ENCODE measurements at regions not wholly inside any gene's neighbourhood (a gene's known extent, or its start where the extent isn't known, plus 50 kb on each side); places are given as distances from the start of the nearest gene placed in this dataset.

DNA sequence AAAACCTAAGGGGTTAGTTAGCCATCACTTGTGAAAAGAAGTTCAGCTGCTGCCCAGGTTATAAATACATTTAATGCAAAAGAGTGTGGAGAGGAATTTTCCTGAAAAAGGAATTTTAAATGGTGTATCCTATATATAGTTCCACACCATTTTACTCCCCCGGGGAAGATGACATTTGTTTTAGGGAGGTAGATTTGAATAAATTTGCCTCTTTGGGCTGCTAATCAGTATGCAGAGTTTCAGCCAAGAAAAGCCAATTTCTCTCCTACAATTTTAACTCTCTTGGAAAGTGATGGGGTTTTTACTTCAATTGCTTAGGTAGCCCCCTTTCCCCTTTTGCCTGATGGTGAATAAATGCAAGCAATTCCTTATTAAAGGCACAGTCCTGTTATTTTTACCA is 161.2 kb downstream of the OTOL1 start:
- Mint-ChIP-seq H3K27ac (no peak overlapping the region), H3K27me3 (ENCODE audit: low read depth) (no peaks in the 10 kb centered on the region), H3K4me1 (peaks cover 0 to 9% of the 10 kb centered on the region in 2 experiments; a peak in 2 of 4 replicates), H3K4me3 (no peak overlapping the region), H3K36me3 (ENCODE audit: insufficient read depth in 1 of 3, low read depth in 3 of 3) (peaks cover 12 to 34% (median 14%) of the 10 kb centered on the region in 3 experiments), H3K9me3 (peaks cover 20 to 22% of the 10 kb centered on the region in 2 experiments)
- no peak overlapping the region for H3T11ph ChIP-seq (ENCODE audit: low read length)
- H3K79me1 ChIP-seq (ENCODE audit: insufficient read depth, low read depth, low read length, poor library complexity, severe bottlenecking) = no peaks in the 10 kb centered on the region
- H3K9ac ChIP-seq (ENCODE audit: extremely low read depth, insufficient read length, low read length) = no peak overlapping the region
- no CpG with 5 or more reads among the region's 1 CpG for WGBS (ENCODE audit: extremely low coverage, insufficient read length, low lambda C conversion rate)
- H2BK5ac ChIP-seq (ENCODE audit: insufficient read length, low read length) = no peak overlapping the region
- H3K4ac ChIP-seq (ENCODE audit: low read depth, low read length) = no peak overlapping the region
- no peak overlapping the region for H3K56ac ChIP-seq (ENCODE audit: insufficient read length, low read depth, low read length)
- no peak overlapping the region for H3K4me2 ChIP-seq (ENCODE audit: insufficient read depth, insufficient read length, low read length)
- no peak overlapping the region for H4K8ac ChIP-seq (replicated peaks; ENCODE audit: insufficient read length, low read depth, low read length)
- H3K27me3 ChIP-seq (ENCODE audit: insufficient read depth, low read length) = no peaks in the 10 kb centered on the region
- H2BK120ac ChIP-seq (ENCODE audit: low read depth, low read length, poor library complexity, severe bottlenecking) = no peak overlapping the region
- H4K20me1 ChIP-seq (ENCODE audit: control insufficient read depth, insufficient read depth, insufficient read length) = no peaks in the 10 kb centered on the region
- H3K4me1 ChIP-seq (ENCODE audit: insufficient read depth, low read length) = no peaks in the 10 kb centered on the region
- H2BK20ac ChIP-seq (ENCODE audit: low read depth, low read length, poor library complexity, severe bottlenecking) = no peak overlapping the region
- H3K18ac ChIP-seq (ENCODE audit: insufficient read length, low read depth, low read length) = no peak overlapping the region
- DNase-seq = no peak
- H2AFZ ChIP-seq (ENCODE audit: low read length) = no peak overlapping the region
- no peak overlapping the region for H2AK5ac ChIP-seq (ENCODE audit: insufficient read length, low read length)
- H2BK15ac ChIP-seq (ENCODE audit: low read depth, low read length) = no peak overlapping the region
- no peak overlapping the region for H4K91ac ChIP-seq (ENCODE audit: insufficient read length, low read depth, low read length)
- no peak overlapping the region for H3K27ac ChIP-seq (ENCODE audit: insufficient read length, low read depth, low read length)
- H3K14ac ChIP-seq (ENCODE audit: insufficient read depth, low read length) = no peak overlapping the region
- TF ChIP-seq CTCF (conservative IDR thresholded peaks at IDR 0.05) = no peak
- H2BK12ac ChIP-seq (ENCODE audit: insufficient read length, low read depth, low read length) = no peak overlapping the region
- no peak overlapping the region for H3K23ac ChIP-seq (ENCODE audit: insufficient read length, low read depth, low read length)
- no peak overlapping the region for H4K5ac ChIP-seq (ENCODE audit: insufficient read length, low read depth, low read length)
- H3K79me2 ChIP-seq (ENCODE audit: insufficient read depth, low read length) = no peaks in the 10 kb centered on the region
- H3K23me2 ChIP-seq (ENCODE audit: insufficient read length, low read depth, low read length, poor library complexity, severe bottlenecking) = no peaks in the 10 kb centered on the region
- no peaks in the 10 kb centered on the region for H3K9me3 ChIP-seq (ENCODE audit: control insufficient read depth, low read depth, low read length)

Data from H9 (cell line).